Cardiac fibroblast (primary cell): ENCODE measurements at regions not wholly inside any gene's neighbourhood (a gene's known extent, or its start where the extent isn't known, plus 50 kb on each side); places are given as distances from the start of the nearest gene placed in this dataset.

Source experiments
- DNase-seq, 2 donors: peaks; one replicate each; pipeline versions ENCODE4 v3.0.0 to v3.0.0-alpha.2; 2010; ENCODE audit warnings: low read depth in 2 of 2
- H3K4me3 ChIP-seq, 2 donors: replicated peaks in 1 of 2; 1 replicate in 1 of 2; 2 replicates in 1 of 2; pipeline ENCODE4 v1.5.1; 2011; ENCODE audit warnings: low read depth in 2 of 2, low read length in 2 of 2, mild to moderate bottlenecking in 2 of 2, moderate library complexity in 1 of 2
- TF ChIP-seq, protein P1 (sequence below): IDR thresholded peaks from one replicate; pipeline ENCODE4 v1.5.1; 2011; ENCODE audit warnings: low read depth, mild to moderate bottlenecking, low read length, inconsistent platforms

- TF ChIP-seq, protein P1, sequence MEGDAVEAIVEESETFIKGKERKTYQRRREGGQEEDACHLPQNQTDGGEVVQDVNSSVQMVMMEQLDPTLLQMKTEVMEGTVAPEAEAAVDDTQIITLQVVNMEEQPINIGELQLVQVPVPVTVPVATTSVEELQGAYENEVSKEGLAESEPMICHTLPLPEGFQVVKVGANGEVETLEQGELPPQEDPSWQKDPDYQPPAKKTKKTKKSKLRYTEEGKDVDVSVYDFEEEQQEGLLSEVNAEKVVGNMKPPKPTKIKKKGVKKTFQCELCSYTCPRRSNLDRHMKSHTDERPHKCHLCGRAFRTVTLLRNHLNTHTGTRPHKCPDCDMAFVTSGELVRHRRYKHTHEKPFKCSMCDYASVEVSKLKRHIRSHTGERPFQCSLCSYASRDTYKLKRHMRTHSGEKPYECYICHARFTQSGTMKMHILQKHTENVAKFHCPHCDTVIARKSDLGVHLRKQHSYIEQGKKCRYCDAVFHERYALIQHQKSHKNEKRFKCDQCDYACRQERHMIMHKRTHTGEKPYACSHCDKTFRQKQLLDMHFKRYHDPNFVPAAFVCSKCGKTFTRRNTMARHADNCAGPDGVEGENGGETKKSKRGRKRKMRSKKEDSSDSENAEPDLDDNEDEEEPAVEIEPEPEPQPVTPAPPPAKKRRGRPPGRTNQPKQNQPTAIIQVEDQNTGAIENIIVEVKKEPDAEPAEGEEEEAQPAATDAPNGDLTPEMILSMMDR: no peak
- no peak overlapping the region for H3K4me3 ChIP-seq
- no peak for DNase-seq
These were observed 61.8 kb upstream of the GRHL3 start for GRCh38 chr1:24257373-24257772.

DNA sequence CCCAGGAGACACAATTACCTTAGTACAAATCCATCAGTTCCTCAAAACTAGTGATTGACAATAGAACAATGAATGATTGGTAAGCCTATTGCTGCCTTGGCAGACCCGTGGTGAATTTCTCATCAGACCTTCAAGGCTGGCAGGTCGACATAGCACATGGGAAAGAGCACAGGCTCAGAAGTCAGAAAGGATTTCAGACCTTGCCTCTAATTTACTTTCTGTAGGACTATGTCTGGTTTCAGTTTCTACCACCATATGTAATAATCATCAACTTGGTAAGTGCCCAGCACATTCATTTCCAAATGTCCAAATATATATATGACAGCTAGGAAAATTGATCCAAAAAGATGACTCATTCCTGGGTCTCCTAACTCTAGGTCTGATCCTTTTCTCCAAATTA is 62.5 kb upstream of the GRHL3 start:
- TF ChIP-seq, protein P1: no peak

GRCh38 chr1:24255226-24255625 is 63.9 kb upstream of the GRHL3 start:
- no peak for DNase-seq
- TF ChIP-seq, protein P1: no peak
- H3K4me3 ChIP-seq: no peak overlapping the region

More for the DNA sequence above, 62.5 kb upstream of the GRHL3 start:
- no peak for DNase-seq
- H3K4me3 ChIP-seq: no peak overlapping the region

DNA sequence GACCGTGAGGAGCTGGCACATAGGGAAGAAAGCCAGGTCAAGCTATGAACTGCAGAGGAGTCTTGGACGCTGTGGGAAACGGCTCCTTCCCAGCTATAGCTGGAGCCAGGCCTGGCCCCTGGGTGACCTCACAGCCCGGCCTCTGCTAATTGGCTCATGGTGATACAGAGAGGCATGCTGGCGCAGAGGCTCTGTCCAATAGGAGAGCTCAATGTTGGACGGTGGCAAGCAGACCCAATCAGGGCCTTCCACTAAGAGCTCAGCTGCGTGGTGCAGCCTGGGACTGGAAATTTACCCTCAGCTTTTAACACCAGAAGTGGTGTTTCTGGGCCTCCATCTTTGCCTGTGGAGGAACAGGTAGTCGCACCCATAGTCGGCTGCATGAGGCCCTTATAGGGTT is 64.4 kb upstream of the GRHL3 start:
- TF ChIP-seq, protein P1: no peak

DNA sequence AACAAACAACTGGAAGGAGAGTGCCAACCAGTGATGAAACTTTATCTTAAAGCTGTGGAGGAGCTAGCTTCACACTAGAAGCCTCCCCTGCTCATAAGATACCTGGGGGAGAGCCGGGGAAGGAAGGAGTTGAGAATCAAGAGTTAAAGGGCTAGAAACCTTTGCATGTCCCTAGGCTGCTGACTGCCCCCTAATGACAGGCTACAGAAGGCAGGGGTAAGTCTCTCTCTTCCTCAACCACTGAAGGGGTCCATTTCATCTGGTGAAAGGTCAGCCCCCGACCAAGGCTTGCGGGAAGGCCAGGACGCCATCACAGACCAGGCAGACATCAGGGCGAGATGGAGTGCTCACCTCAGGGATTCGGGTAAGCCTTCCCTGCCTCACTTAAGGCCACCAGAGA is 65.6 kb upstream of the GRHL3 start:
- no peak for DNase-seq
- no peak overlapping the region for H3K4me3 ChIP-seq
- TF ChIP-seq, protein P1: no peak

More for the DNA sequence above, 64.4 kb upstream of the GRHL3 start:
- DNase-seq: no peak
- H3K4me3 ChIP-seq: no peak overlapping the region

DNA sequence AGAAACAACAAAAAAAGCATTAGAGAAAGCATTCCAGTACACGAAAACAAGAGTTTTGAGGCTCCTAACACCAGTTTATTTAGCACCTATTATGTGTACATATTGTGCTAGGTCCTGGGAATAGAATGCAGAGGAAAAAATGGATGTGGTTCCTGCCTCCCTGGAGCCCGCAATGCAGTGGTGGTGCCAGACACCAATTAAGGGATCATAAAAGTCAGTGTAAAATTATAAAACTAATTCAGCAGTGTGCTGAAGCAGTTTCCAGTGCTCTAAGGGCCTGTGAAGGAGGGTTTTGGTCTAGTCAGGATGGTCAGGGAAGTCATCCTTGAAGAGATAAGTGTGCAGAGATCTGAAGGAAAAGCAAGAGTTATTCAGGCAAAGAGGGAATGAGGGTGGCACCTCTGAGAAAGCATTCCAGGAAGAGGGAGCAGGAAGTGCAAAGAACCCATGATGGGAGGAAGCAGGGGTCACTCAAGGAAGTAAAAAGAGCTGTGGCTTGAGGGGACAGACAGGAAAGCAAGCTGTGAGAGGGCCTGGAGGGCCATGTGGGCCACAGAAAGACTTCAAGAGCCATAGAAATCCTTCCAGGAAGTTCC is 65.2 kb upstream of the IFNLR1 start:
- no peak for DNase-seq
- no peak overlapping the region for H3K4me3 ChIP-seq
- TF ChIP-seq, protein P1: no peak

DNA sequence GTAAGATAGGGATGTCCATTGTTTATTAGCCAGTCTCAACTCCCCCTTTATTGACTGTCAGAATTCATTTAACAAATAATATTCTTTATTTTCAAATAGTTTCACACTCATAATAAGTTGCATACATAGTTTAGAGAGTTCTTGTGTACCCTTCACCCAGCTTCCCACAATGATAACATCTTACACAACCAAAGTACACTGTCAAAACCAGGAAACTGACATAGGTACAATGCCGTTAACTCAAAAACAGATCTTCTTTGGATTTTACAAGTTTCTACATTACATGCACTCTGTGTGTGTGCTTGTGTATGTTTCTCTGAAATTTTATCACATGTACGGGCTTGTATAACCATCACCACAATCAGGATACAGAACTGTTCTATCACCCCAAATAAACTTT is 64.4 kb upstream of the IFNLR1 start:
- no peak for DNase-seq
- TF ChIP-seq, protein P1: no peak

More for the DNA sequence above, 64.4 kb upstream of the IFNLR1 start:
- H3K4me3 ChIP-seq: no peak overlapping the region
